ENCODE measurements at regions not wholly inside any gene's neighbourhood (a gene's known extent, or its start where the extent isn't known, plus 50 kb on each side); places are given as distances from the start of the nearest gene placed in this dataset.

DNA sequence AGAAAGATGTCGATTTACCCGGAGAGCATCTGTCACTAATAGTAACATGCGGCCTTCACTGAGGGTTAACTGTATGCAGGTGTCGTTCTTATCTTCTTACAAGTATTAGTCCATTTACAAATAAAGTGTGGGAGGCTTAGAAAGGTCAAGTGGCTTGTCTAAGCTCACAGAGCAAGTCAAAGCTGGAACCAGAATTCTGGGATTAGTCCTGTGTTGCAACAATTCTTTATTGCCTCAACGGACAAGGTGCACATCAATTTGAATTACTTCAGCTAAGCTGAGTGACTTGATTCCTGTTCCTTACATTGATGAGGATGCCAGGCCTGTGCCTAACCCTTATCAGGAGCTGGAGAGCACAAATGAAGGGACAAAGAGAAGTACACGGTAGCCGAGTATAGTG is 1193.6 kb downstream of the UQCRFS1 start:
- no peak for DNase-seq
- H3K27me3 ChIP-seq (ENCODE audit: insufficient read depth, low read length), result peaks cover 2% of the 10 kb centered on the region; the same call in 1 of the 2 replicates
- no peaks in the 10 kb centered on the region for H3K79me1 ChIP-seq (ENCODE audit: insufficient read depth, low read depth, low read length, poor library complexity, severe bottlenecking)
- H3K14ac ChIP-seq (ENCODE audit: insufficient read depth, low read length), result no peak overlapping the region
- no peak overlapping the region for H4K91ac ChIP-seq (ENCODE audit: insufficient read length, low read depth, low read length)
- peaks cover 3% of the 10 kb centered on the region for H3K23me2 ChIP-seq (ENCODE audit: insufficient read length, low read depth, low read length, poor library complexity, severe bottlenecking)
- H2AFZ ChIP-seq (ENCODE audit: low read length), result no peak overlapping the region
- no peak overlapping the region for H3K4me2 ChIP-seq (ENCODE audit: insufficient read depth, insufficient read length, low read length)
- no peaks in the 10 kb centered on the region for H3K79me2 ChIP-seq (ENCODE audit: insufficient read depth, low read length)
- H3K9me3 ChIP-seq (ENCODE audit: control insufficient read depth, low read depth, low read length), result no peaks in the 10 kb centered on the region
- TF ChIP-seq, protein P1, sequence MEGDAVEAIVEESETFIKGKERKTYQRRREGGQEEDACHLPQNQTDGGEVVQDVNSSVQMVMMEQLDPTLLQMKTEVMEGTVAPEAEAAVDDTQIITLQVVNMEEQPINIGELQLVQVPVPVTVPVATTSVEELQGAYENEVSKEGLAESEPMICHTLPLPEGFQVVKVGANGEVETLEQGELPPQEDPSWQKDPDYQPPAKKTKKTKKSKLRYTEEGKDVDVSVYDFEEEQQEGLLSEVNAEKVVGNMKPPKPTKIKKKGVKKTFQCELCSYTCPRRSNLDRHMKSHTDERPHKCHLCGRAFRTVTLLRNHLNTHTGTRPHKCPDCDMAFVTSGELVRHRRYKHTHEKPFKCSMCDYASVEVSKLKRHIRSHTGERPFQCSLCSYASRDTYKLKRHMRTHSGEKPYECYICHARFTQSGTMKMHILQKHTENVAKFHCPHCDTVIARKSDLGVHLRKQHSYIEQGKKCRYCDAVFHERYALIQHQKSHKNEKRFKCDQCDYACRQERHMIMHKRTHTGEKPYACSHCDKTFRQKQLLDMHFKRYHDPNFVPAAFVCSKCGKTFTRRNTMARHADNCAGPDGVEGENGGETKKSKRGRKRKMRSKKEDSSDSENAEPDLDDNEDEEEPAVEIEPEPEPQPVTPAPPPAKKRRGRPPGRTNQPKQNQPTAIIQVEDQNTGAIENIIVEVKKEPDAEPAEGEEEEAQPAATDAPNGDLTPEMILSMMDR (conservative IDR thresholded peaks at IDR 0.05), result no peak
- H3K27me3 Mint-ChIP-seq (ENCODE audit: low read depth), result no peaks in the 10 kb centered on the region
- no peak overlapping the region for H3K4me3 Mint-ChIP-seq
- H3K9ac ChIP-seq (ENCODE audit: extremely low read depth, insufficient read length, low read length), result no peak overlapping the region
- no peak overlapping the region for H3K27ac ChIP-seq (ENCODE audit: insufficient read length, low read depth, low read length)
- no peak overlapping the region for H3K27ac Mint-ChIP-seq
- H2BK20ac ChIP-seq (ENCODE audit: low read depth, low read length, poor library complexity, severe bottlenecking), result no peak overlapping the region
- H4K5ac ChIP-seq (ENCODE audit: insufficient read length, low read depth, low read length), result no peak overlapping the region
- H3T11ph ChIP-seq (ENCODE audit: low read length), result no peak overlapping the region
- no peak overlapping the region for H2BK120ac ChIP-seq (ENCODE audit: low read depth, low read length, poor library complexity, severe bottlenecking)
- H3K36me3 Mint-ChIP-seq (ENCODE audit: insufficient read depth in 1 of 3, low read depth in 3 of 3), result no peaks in the 10 kb centered on the region; a peak in 1 of 7 replicates
- H3K9me3 Mint-ChIP-seq, result peaks cover 0 to 3% of the 10 kb centered on the region in 2 experiments; a peak in 2 of 5 replicates
- no peak overlapping the region for H2BK12ac ChIP-seq (ENCODE audit: insufficient read length, low read depth, low read length)
- H3K4ac ChIP-seq (ENCODE audit: low read depth, low read length), result no peak overlapping the region
- H4K8ac ChIP-seq (replicated peaks; ENCODE audit: insufficient read length, low read depth, low read length), result no peak overlapping the region
- no peak overlapping the region for H2AK5ac ChIP-seq (ENCODE audit: insufficient read length, low read length)
- WGBS (ENCODE audit: extremely low coverage, insufficient read length, low lambda C conversion rate), result no CpG with 5 or more reads among the region's 7 CpGs
- no peaks in the 10 kb centered on the region for H4K20me1 ChIP-seq (ENCODE audit: control insufficient read depth, insufficient read depth, insufficient read length)
- H3K56ac ChIP-seq (ENCODE audit: insufficient read length, low read depth, low read length), result no peak overlapping the region
- H3K4me1 ChIP-seq (ENCODE audit: insufficient read depth, low read length), result no peaks in the 10 kb centered on the region; the same call in 1 of the 2 replicates
- H3K4me1 Mint-ChIP-seq, result peaks cover 25% of the 10 kb centered on the region in 2 experiments
- no peak overlapping the region for H3K18ac ChIP-seq (ENCODE audit: insufficient read length, low read depth, low read length)
- H3K23ac ChIP-seq (ENCODE audit: insufficient read length, low read depth, low read length), result no peak overlapping the region
- no peak overlapping the region; the same call in 1 of the 2 replicates for H2BK15ac ChIP-seq (ENCODE audit: low read depth, low read length)
- no peak overlapping the region for H2BK5ac ChIP-seq (ENCODE audit: insufficient read length, low read length)
